ENCODE measurements at regions not wholly inside any gene's neighbourhood (a gene's known extent, or its start where the extent isn't known, plus 50 kb on each side); places are given as distances from the start of the nearest gene placed in this dataset.

- no peak for DNase-seq (ENCODE audit: low spot score)
- in situ Hi-C loops (cut with MboI; ENCODE audit: low sequenced_read_pairs, unreplicated experiment), result no loop called here
- no peak for TF ChIP-seq CTCF (IDR thresholded peaks at IDR 0.05; ENCODE audit: borderline replicate concordance, control extremely low read depth, extremely low read depth, insufficient read depth, missing control alignments)
Observed at GRCh38 chr7:25803117-25803887, 348.7 kb upstream of the NFE2L3 start.

GRCh38 chr7:25804154-25804553, 347.8 kb upstream of the NFE2L3 start:
- no peak for DNase-seq (ENCODE audit: low spot score)
- TF ChIP-seq CTCF (IDR thresholded peaks at IDR 0.05; ENCODE audit: borderline replicate concordance, control extremely low read depth, extremely low read depth, insufficient read depth, missing control alignments), result no peak
- in situ Hi-C loops (cut with MboI; ENCODE audit: low sequenced_read_pairs, unreplicated experiment), result no loop called here

GRCh38 chr7:25805027-25805687, 346.8 kb upstream of the NFE2L3 start:
- DNase-seq (ENCODE audit: low spot score), result no peak
- TF ChIP-seq CTCF (IDR thresholded peaks at IDR 0.05; ENCODE audit: borderline replicate concordance, control extremely low read depth, extremely low read depth, insufficient read depth, missing control alignments), result no peak
- in situ Hi-C loops (cut with MboI; ENCODE audit: low sequenced_read_pairs, unreplicated experiment), result no loop called here

- in situ Hi-C loops (cut with MboI; ENCODE audit: low sequenced_read_pairs, unreplicated experiment), result no loop called here
- TF ChIP-seq CTCF (IDR thresholded peaks at IDR 0.05; ENCODE audit: borderline replicate concordance, control extremely low read depth, extremely low read depth, insufficient read depth, missing control alignments), result no peak
- DNase-seq (ENCODE audit: low spot score), result no peak
Observed at GRCh38 chr7:25807086-25807611, 344.8 kb upstream of the NFE2L3 start.

GRCh38 chr7:25809441-25809840, 342.6 kb upstream of the NFE2L3 start:
- no peak for DNase-seq (ENCODE audit: low spot score)
- TF ChIP-seq CTCF (IDR thresholded peaks at IDR 0.05; ENCODE audit: borderline replicate concordance, control extremely low read depth, extremely low read depth, insufficient read depth, missing control alignments), result no peak
- in situ Hi-C loops (cut with MboI; ENCODE audit: low sequenced_read_pairs, unreplicated experiment), result no loop called here

GRCh38 chr7:25812086-25812850, 339.7 kb upstream of the NFE2L3 start:
- in situ Hi-C loops (cut with MboI; ENCODE audit: low sequenced_read_pairs, unreplicated experiment), result no loop called here
- no peak for DNase-seq (ENCODE audit: low spot score)
- no peak for TF ChIP-seq CTCF (IDR thresholded peaks at IDR 0.05; ENCODE audit: borderline replicate concordance, control extremely low read depth, extremely low read depth, insufficient read depth, missing control alignments)
